Spinal cord (tissue), 9 donors: ENCODE measurements at regions not wholly inside any gene's neighbourhood (a gene's known extent, or its start where the extent isn't known, plus 50 kb on each side); places are given as distances from the start of the nearest gene placed in this dataset.
"Not testable (repeated sequence)": the region's sequence is repeated elsewhere in the genome, so short reads cannot be mapped to it uniquely, and the experiment has no call there.

Experiments
- DNase-seq, 6 donors: peaks; one replicate each; pipeline versions ENCODE4 v3.0.0 to v3.0.0-alpha.2; 2013 to 2015; ENCODE audit warnings: low spot score in 6 of 6, low read depth in 4 of 6
- H3K27ac ChIP-seq: one replicate; pipeline ENCODE4 v1.5.1; 2013; ENCODE audit warnings: low read depth, low read length, control low read depth
- H3K27me3 ChIP-seq: one replicate; pipeline ENCODE4 v1.6.1; 2013; ENCODE audit warnings: low read length; ENCODE audit not compliant: control insufficient read depth, insufficient read depth
- H3K36me3 ChIP-seq: one replicate; pipeline ENCODE4 v1.6.1; 2013; ENCODE audit warnings: low read length; ENCODE audit not compliant: control insufficient read depth, insufficient read depth
- H3K4me1 ChIP-seq: one replicate; pipeline ENCODE4 v1.6.1; 2013; ENCODE audit warnings: low read length; ENCODE audit not compliant: control insufficient read depth, insufficient read depth
- H3K4me3 ChIP-seq: one replicate; pipeline ENCODE4 v1.5.1; 2013; ENCODE audit warnings: low read depth, low read length, control low read depth
- H3K9me3 ChIP-seq: one replicate; pipeline ENCODE4 v1.6.1; 2013; ENCODE audit warnings: low read length; ENCODE audit not compliant: control insufficient read depth, insufficient read depth
- WGBS: methylation state at CpG from one replicate; pipeline ENCODE4 v1.1.5; 2013; ENCODE audit warnings: missing lambda C conversion rate; ENCODE audit not compliant: insufficient coverage; 5-methylcytosine and 5-hydroxymethylcytosine counted together
- donor health status: healthy.

DNA sequence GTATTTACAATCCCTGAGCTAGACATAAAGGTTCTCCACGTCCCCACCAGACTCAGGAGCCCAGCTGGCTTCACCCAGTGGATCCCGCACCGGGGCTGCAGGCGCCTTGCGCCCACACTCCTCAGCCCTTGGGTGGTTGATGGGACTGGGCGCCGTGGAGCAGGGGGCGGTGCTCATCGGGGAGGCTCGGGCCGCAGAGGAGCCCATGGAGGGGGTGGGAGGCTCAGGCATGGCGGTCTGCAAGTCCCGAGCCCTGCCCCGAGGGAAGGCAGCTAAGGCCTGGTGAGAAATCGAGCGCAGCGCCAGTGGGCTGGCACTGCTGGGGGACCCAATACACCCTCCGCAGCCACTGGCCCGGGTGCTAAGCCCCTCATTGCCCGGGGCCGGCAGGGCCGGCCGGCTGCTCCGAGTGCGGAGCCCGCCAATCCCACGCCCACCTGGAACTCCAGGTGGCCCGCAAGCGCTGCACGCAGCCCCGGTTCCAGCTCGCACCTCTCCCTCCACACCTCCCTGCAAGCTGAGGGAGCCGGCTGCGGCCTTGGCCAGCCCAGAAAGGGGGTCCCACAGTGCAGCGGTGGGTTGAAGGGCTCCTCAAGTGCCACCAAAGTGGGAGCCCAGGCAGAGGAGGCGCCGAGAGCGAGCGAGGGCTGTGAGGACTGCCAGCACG lies 260.9 kb upstream of the BTG1 start:
- not testable (repeated sequence) for DNase-seq

DNA sequence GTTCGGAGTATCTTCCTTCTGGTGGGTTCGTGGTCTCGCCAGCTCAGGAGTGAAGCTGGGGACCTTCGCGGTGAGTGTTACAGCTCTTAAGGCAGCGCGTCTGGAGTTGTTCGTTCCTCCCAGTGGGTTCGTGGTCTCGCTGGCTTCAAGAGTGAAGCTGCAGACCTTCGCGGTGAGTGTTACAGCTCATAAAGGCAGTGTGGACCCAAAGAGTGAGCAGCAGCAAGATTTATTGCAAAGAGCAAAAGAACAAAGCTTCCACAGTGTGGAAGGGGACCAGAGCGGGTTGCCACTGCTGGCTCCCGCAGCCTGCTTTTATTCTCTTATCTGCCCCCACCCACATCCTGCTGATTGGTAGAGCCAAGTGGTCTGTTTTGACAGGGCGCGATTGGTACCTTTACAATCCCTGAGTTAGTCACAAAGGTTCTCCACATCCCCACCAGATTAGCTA lies 260.2 kb upstream of the BTG1 start:
- H3K36me3 ChIP-seq, H3K4me1 ChIP-seq, H3K27me3 ChIP-seq, H3K4me3 ChIP-seq, H3K9me3 ChIP-seq, H3K27ac ChIP-seq, DNase-seq: not testable (repeated sequence)
- 86% methylated on average over 14 of the region's 16 CpGs for WGBS

More for the DNA sequence above, 260.9 kb upstream of the BTG1 start:
- not testable (repeated sequence) for H3K36me3 ChIP-seq, H3K4me1 ChIP-seq, H3K4me3 ChIP-seq, H3K27ac ChIP-seq, H3K27me3 ChIP-seq, H3K9me3 ChIP-seq
- 95% methylated on average over 38 of the region's 40 CpGs for WGBS

DNA sequence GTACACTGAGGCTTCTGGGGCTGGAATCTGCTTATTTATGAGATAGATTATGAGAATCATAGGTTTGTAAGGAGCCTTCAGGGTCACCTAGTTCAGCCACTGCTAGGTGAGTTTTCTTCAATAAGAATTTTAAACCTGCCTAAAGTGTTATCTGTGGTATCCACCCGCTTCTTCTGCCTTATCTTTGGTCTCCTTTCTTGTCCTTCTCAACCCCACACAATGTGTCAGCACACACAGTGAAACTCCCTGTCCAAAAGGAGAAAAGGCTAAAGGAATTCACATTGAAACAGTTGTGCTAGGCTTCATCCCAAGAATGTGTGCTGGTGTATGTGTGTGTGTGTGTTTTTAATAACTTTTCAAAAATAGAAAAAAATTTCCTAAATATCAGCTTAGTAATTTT lies 259.3 kb upstream of the BTG1 start:
- 100% methylated on average over 1 of the region's 1 CpG for whole genome bisulfite sequencing
- DNase-seq = no peak
- Histone ChIP-seq H3K36me3 (no peaks in the 10 kb centered on the region), H3K4me1 (no peaks in the 10 kb centered on the region), H3K9me3 (no peaks in the 10 kb centered on the region), H3K27ac (no peak overlapping the region), H3K4me3 (no peak overlapping the region), H3K27me3 (no peaks in the 10 kb centered on the region)

DNA sequence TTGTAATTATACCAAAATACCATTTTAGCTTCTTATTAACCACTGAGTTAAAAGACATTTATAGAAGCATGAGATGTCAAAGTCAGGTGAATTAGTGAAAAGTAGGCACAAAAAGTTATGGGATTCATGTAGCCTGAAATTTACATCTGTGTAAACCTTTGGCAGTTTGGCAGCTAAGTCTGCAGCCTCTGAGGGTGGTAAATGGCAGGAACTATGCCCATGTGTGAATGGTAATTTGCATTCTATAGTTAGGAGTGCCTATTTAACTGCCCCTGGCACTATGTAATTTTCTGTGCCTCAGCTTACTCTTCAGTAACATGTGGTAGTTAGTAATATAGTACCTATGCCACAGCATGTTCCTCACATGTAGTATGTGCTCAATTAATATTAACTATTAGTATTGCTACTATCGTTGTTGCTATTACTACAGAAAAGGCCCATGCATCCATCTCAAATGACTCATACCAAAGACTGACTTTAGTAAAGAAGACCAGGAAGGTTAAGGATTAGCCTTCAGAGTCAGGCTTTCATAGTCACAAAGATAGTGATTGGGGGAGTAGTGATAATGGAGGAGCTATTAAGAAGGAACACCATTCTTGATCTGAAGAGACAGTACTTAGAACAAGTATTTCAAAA lies 258.7 kb upstream of the BTG1 start:
- Histone ChIP-seq H3K4me1 (no peaks in the 10 kb centered on the region), H3K36me3 (no peaks in the 10 kb centered on the region), H3K27me3 (no peaks in the 10 kb centered on the region), H3K4me3 (no peak overlapping the region), H3K9me3 (no peaks in the 10 kb centered on the region), H3K27ac (no peak overlapping the region)
- no peak for DNase-seq
- no CpG with 5 or more reads among the region's 1 CpG for WGBS

DNA sequence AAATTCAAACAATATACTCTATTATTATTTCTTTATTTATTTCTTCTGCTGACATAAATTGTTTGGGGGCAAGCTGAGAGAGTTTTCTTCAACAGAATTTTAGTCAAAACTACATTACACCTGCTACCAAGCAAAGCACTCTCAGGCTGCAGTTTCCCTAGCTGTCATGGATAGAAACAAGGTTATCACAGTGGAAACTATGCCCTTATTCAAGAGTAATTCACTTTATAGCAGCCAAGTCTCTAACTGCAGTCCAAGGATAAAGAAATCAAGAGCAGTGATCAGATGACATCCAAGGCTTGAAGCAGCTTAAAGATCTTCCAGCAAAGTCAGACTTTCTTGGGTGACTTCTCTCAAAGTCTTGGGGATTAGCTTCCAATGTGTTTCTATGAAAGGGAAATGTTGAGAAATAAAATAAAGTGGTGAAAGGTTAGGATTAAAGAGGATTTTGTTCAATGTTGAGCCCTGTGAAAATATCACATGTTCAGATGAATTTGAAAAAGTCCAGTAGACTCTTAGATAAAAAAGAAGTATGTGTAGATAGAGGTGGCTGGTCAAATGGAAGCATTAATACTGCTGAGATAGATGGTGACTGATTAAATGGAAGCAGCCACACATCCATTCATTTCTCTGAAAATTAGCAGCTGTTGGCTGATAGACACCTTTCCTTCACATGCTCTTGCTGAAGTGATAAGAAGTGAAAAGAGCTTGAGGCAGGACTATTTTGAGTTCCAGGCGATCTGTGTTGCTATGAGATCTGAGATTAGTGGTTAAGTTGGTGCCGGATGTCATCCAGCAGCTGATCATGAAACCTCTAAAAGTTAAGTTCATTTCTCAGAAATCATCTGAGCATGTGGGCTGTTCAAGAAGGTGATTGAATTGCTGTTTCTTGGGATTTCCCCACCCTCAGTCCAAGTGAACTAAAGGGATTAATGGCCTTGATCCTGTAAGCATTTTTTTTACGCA lies 257.8 kb upstream of the BTG1 start:
- H3K36me3 ChIP-seq = no peaks in the 10 kb centered on the region
- 100% methylated on average over 2 of the region's 3 CpGs for WGBS
- no peak overlapping the region for H3K27ac ChIP-seq
- no peaks in the 10 kb centered on the region for H3K4me1 ChIP-seq
- H3K4me3 ChIP-seq = no peak overlapping the region
- H3K27me3 ChIP-seq = no peaks in the 10 kb centered on the region
- no peaks in the 10 kb centered on the region for H3K9me3 ChIP-seq
- no peak for DNase-seq

DNA sequence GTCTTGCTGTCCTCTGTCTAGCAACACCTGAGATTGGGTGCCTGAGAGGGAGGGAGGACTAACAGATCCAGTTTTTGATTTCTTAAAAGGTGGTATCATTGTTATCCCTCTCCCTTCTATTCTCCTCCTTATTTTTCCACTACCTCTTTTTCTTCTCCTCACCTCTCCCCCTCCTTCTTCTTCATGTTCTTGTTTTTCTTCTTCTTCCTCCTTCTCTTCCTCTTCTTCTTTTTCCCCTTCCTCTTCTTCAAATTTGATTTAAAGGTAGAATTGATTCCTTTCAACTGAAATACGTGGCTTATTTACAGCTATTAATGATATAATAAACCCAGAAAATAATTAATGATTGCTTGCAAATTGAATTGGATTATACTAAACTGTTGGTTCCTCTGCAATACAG lies 256.8 kb upstream of the BTG1 start:
- no peaks in the 10 kb centered on the region for H3K36me3 ChIP-seq
- no peak overlapping the region for H3K27ac ChIP-seq
- no peaks in the 10 kb centered on the region for H3K27me3 ChIP-seq
- no peaks in the 10 kb centered on the region for H3K9me3 ChIP-seq
- H3K4me1 ChIP-seq = no peaks in the 10 kb centered on the region
- WGBS = no CpG with 5 or more reads among the region's 1 CpG
- DNase-seq = no peak
- H3K4me3 ChIP-seq = no peak overlapping the region

DNA sequence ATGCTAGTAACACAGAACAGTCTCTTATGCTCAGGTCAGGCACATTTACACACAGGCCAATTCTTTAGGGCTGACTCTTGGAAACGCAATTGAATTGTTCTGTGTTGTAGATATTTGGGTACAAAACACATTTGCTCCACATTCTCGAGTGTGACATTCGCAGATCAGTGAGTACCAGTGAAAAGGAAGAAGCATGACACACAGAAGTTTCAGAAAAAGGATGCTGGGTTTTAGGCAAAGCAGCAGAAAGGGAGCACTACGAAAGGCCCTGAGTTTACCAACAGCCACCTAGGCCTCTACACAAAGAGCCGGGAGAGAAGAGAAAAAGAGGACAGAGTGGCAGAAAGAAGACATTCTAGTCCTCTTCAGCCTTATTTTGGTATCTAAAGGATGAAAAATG lies 254.4 kb upstream of the BTG1 start:
- WGBS = 100% methylated on average over 1 of the region's 5 CpGs
- H3K9me3 ChIP-seq = no peaks in the 10 kb centered on the region
- H3K36me3 ChIP-seq = no peaks in the 10 kb centered on the region
- H3K27me3 ChIP-seq = no peaks in the 10 kb centered on the region
- H3K27ac ChIP-seq = no peak overlapping the region
- no peak for DNase-seq
- H3K4me1 ChIP-seq = no peaks in the 10 kb centered on the region
- H3K4me3 ChIP-seq = no peak overlapping the region

DNA sequence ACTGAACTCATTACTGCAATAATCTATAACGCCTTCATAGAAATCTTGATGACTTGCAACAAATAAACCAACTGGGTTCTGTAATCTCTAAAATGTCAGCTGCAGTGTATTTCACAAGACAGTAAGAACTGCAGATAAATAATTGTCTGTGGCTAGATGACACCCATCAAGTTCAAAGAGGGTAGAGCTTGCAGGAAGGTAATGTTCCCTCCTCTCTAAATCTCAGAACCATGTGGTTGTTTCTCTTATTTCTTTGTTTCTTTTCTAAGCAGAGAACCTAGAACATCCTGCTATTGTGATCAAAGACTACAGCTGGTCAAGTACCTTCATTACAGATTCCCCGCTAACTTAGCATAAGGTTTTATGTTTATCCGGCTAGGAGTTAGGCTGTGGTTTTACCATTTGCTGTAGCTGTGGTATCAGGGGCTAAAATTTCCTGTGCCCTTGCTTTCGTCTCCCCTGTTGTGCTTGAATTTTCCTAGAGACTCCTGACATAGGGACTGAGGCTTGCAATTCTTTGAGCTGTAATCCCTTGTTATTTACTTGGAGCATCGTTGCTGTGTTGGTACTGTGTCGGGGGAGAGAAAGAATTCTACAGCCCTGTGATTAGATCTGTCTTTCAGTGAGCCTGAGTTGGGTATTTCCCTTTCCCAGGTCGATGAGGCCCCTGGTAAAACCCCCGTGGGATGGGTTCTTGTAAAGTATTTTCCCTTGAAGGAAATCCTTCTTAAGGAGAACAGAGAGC lies 253.1 kb upstream of the BTG1 start:
- H3K4me3 ChIP-seq = no peak overlapping the region
- no peaks in the 10 kb centered on the region for H3K9me3 ChIP-seq
- H3K36me3 ChIP-seq = no peaks in the 10 kb centered on the region
- H3K4me1 ChIP-seq = no peaks in the 10 kb centered on the region
- H3K27ac ChIP-seq = no peak overlapping the region
- WGBS = 58% methylated on average over 2 of the region's 8 CpGs
- DNase-seq = no peak
- H3K27me3 ChIP-seq = no peaks in the 10 kb centered on the region

DNA sequence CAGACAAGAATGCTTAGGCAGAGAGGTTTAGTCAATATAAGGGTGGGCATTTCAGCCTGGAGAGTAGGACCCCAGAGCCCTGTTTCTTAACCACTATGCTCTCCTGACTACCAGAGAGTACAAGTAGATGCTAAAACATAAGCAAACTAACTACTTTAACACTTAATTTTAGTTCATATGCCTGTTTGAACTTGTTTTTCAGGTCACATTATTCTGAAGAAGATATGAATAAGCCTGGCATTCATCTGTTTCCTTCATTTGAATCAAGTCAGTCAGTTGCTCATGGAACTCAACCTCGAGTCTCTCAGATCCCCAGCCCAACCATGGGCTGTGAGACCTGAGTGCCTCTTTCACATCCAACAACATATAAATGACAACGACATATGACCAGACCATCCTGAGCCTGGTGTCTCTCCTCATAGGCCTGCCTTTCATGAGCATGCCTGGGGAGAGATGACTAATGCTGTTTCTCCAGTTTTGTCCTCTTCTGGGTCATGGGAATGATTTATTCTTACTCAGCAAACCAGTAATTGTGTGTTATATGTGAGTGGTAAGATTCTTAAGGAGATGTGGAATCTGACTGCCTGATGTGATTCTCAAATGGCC lies 251.1 kb upstream of the BTG1 start:
- Histone ChIP-seq H3K27me3 (no peaks in the 10 kb centered on the region), H3K4me3 (no peak overlapping the region), H3K9me3 (no peaks in the 10 kb centered on the region), H3K36me3 (no peaks in the 10 kb centered on the region), H3K27ac (no peak overlapping the region), H3K4me1 (no peaks in the 10 kb centered on the region)
- no peak for DNase-seq
- 82% methylated on average over 1 of the region's 2 CpGs for WGBS
